BJ (cell line): ENCODE measurements at regions not wholly inside any gene's neighbourhood (a gene's known extent, or its start where the extent isn't known, plus 50 kb on each side); places are given as distances from the start of the nearest gene placed in this dataset.

Source experiments
- CTCF ChIA-PET: fragments of 350-600 bp; formaldehyde crosslinking; extraction: SDS; loops from one replicate; lab custom pipeline; 2021; ENCODE audit warnings: antibody characterized with exemption, inconsistent platforms; lab: Yijun Ruan, JAX
- POLR2A ChIA-PET: fragments of 300-600 bp; sonication (Branson Sonifier 250); formaldehyde crosslinking; extraction: SDS; loops from one replicate; lab custom pipeline; 2021; ENCODE audit warnings: antibody characterized with exemption; lab: Charles Lee
- DNase-seq: peaks from one replicate; pipeline ENCODE4 v3.0.0-alpha.2; 2011; ENCODE audit warnings: low read depth
- H3K27me3 ChIP-seq: 2 replicates; pipeline ENCODE4 v1.6.0; 2011; ENCODE audit warnings: low read length; ENCODE audit not compliant: control insufficient read depth, insufficient read depth
- H3K36me3 ChIP-seq: 2 replicates; pipeline ENCODE4 v1.5.1; 2011; ENCODE audit warnings: low read length; ENCODE audit not compliant: control insufficient read depth, insufficient read depth
- H3K4me3 ChIP-seq: 2 replicates; pipeline ENCODE4 v1.5.1; 2011; ENCODE audit warnings: low read depth, mild to moderate bottlenecking, control low read depth, low read length
- CTCF ChIP-seq: IDR thresholded peaks from 2 replicates; pipeline ENCODE4 v1.5.1; 2011; ENCODE audit warnings: low read depth, mild to moderate bottlenecking, control low read depth, inconsistent platforms, low read length, moderate library complexity; ENCODE audit not compliant: insufficient read depth

- Histone ChIP-seq H3K36me3 (no peaks in the 10 kb centered on the region), H3K4me3 (no peak overlapping the region), H3K27me3 (no peaks in the 10 kb centered on the region)
- CTCF ChIA-PET: interaction anchor here (0.9 kb wide), 1 partner anchor 63 kb away, joined by 3 read pairs; no protein-coding TSS in a partner anchor
- DNase-seq: peak; percentile 0
- POLR2A ChIA-PET: no interaction called here
- TF ChIP-seq CTCF: no peak
Observed at GRCh38 chr14:80146941-80147340, 64.4 kb downstream of the DIO2 start.

GRCh38 chr14:80136358-80136757 lies 74.9 kb downstream of the DIO2 start:
- POLR2A ChIA-PET: no interaction called here
- TF ChIP-seq CTCF: no peak
- no peak for DNase-seq

GRCh38 chr14:80135305-80136088 lies 75.8 kb downstream of the DIO2 start:
- ChIA-PET POLR2A (no interaction called here), CTCF (interaction anchor here (0.9 kb wide), 2 partner anchors 14 to 25 kb away, joined by 3 read pairs; no protein-coding TSS in a partner anchor)
- Histone ChIP-seq H3K27me3 (no peaks in the 10 kb centered on the region), H3K36me3 (no peaks in the 10 kb centered on the region), H3K4me3 (no peak overlapping the region)
- no peak for DNase-seq
- no peak for TF ChIP-seq CTCF

More at GRCh38 chr14:80136358-80136757, 74.9 kb downstream of the DIO2 start:
- Histone ChIP-seq H3K4me3 (no peak overlapping the region), H3K36me3 (no peaks in the 10 kb centered on the region), H3K27me3 (no peaks in the 10 kb centered on the region)
- CTCF ChIA-PET: no interaction called here

- TF ChIP-seq CTCF: no peak
- no peak overlapping the region for H3K4me3 ChIP-seq
- no peaks in the 10 kb centered on the region for H3K27me3 ChIP-seq
- ChIA-PET CTCF (no interaction called here), POLR2A (no interaction called here)
- H3K36me3 ChIP-seq: no peaks in the 10 kb centered on the region
- no peak for DNase-seq
Observed at GRCh38 chr14:80134321-80134720, 77.0 kb downstream of the DIO2 start.

- Histone ChIP-seq H3K27me3 (no peaks in the 10 kb centered on the region), H3K36me3 (no peaks in the 10 kb centered on the region), H3K4me3 (no peak overlapping the region)
- no peak for DNase-seq
- TF ChIP-seq CTCF: no peak
- CTCF ChIA-PET: no interaction called here
- POLR2A ChIA-PET: no interaction called here
Observed at GRCh38 chr14:80133457-80133856, 77.8 kb downstream of the DIO2 start.
